ENCODE measurements at regions not wholly inside any gene's neighbourhood (a gene's known extent, or its start where the extent isn't known, plus 50 kb on each side); places are given as distances from the start of the nearest gene placed in this dataset.

- H3K4me3 ChIP-seq (ENCODE audit: low read depth in 2 of 2, low read length in 1 of 2), result no peak overlapping the region
Observed at GRCh38 chr11:93034723-93035039, 65.2 kb downstream of the MTNR1B start.

More at GRCh38 chr11:93034723-93035039, 65.2 kb downstream of the MTNR1B start:
- DNase-seq, result no peak
- Histone ChIP-seq H3K27ac (ENCODE audit: low read depth in 2 of 2, low read length in 1 of 2) (no peak overlapping the region), H3F3A (replicated peaks; ENCODE audit: insufficient read depth) (no peaks in the 10 kb centered on the region), H3K9ac (no peak overlapping the region), H3K4me2 (no peak overlapping the region), H3K9me3 (no peaks in the 10 kb centered on the region; the same call in none of the 2 replicates), H3K79me2 (ENCODE audit: insufficient read depth) (no peaks in the 10 kb centered on the region), H3K4me1 (ENCODE audit: control insufficient read depth in 1 of 2, insufficient read depth in 2 of 2, low read depth in 1 of 2, low read length in 1 of 2) (peaks cover 0 to 7% of the 10 kb centered on the region in 2 experiments; a peak in 2 of 4 replicates), H4K20me1 (ENCODE audit: insufficient read depth) (no peaks in the 10 kb centered on the region), H3K9me2 (no peaks in the 10 kb centered on the region), H3K36me3 (replicated peaks in 1 of 2; ENCODE audit: control insufficient read depth in 1 of 2, insufficient read depth in 2 of 2, low read length in 1 of 2) (no peaks in the 10 kb centered on the region), H2AFZ (ENCODE audit: low read depth) (no peak overlapping the region), H3K27me3 (ENCODE audit: insufficient read depth) (no peaks in the 10 kb centered on the region)
- POLR2A ChIA-PET, result no interaction called here
- TF ChIP-seq ZBTB33 (IDR thresholded peaks at IDR 0.05; ENCODE audit: borderline replicate concordance, low read depth) (no peak), CTCF (IDR thresholded peaks at IDR 0.05) (no peak), SIN3A (IDR thresholded peaks at IDR 0.05; ENCODE audit: borderline replicate concordance, low read depth, low read length) (no peak), TAF1 (IDR thresholded peaks at IDR 0.05; ENCODE audit: borderline replicate concordance, low read depth, low read length) (no peak), NFIC (IDR thresholded peaks at IDR 0.05; ENCODE audit: borderline replicate concordance) (no peak), EP300 (IDR thresholded peaks at IDR 0.05; ENCODE audit: borderline replicate concordance in 1 of 2, low read depth in 1 of 2, low read length in 1 of 2) (no peak), REST (IDR thresholded peaks at IDR 0.05; ENCODE audit: low read depth, low read length) (no peak), SMC3 (IDR thresholded peaks at IDR 0.05; ENCODE audit: low read depth, low read length) (no peak), MXI1 (IDR thresholded peaks at IDR 0.05; ENCODE audit: low read depth, low read length) (no peak), ELF1 (IDR thresholded peaks at IDR 0.05) (no peak), IRF3 (IDR thresholded peaks at IDR 0.05; ENCODE audit: low read depth, low read length) (no peak), RFX5 (IDR thresholded peaks at IDR 0.05; ENCODE audit: low read length) (no peak), FOXM1 (IDR thresholded peaks at IDR 0.05; ENCODE audit: low read depth) (no peak)
- whole genome bisulfite sequencing (ENCODE audit: low lambda C conversion rate), result 78% methylated on average over 1 of the region's 1 CpG
- CTCF ChIA-PET, result interaction anchor here (0.9 to 2.2 kb wide), 3 partner anchors 17 to 191 kb away, joined by 3 to 6 read pairs (median 3); no protein-coding TSS in a partner anchor

Data from SK-N-SH (cell line).